ENCODE measurements at regions not wholly inside any gene's neighbourhood (a gene's known extent, or its start where the extent isn't known, plus 50 kb on each side); places are given as distances from the start of the nearest gene placed in this dataset.

- Histone ChIP-seq H3K27ac (ENCODE audit: low read depth, low read length) (no peak overlapping the region), H2AFZ (ENCODE audit: low read depth, low read length, poor library complexity, severe bottlenecking) (no peak overlapping the region), H3K9me3 (ENCODE audit: control insufficient read depth in 1 of 2, insufficient read depth in 1 of 2, low read depth in 1 of 2, low read length in 2 of 2) (no peaks in the 10 kb centered on the region; a peak in 1 of 4 replicates), H4K20me1 (ENCODE audit: insufficient read depth) (no peaks in the 10 kb centered on the region), H3K27me3 (ENCODE audit: insufficient read depth, low read length) (no peaks in the 10 kb centered on the region), H3K79me2 (ENCODE audit: insufficient read depth, low read length) (no peaks in the 10 kb centered on the region), H3K4me2 (ENCODE audit: low read length) (no peak overlapping the region), H3K4me1 (ENCODE audit: control insufficient read depth in 1 of 2, insufficient read depth in 2 of 2, low read length in 2 of 2) (no peaks in the 10 kb centered on the region), H3K9ac (ENCODE audit: low read length) (no peak overlapping the region), H3K36me3 (ENCODE audit: control insufficient read depth in 1 of 2, insufficient read depth in 2 of 2, low read length in 2 of 2) (no peaks in the 10 kb centered on the region), H3K9me2 (ENCODE audit: insufficient read depth) (no peaks in the 10 kb centered on the region), H3K4me3 (replicated peaks in 1 of 2; ENCODE audit: low read depth in 1 of 2, low read length in 2 of 2) (no peak overlapping the region)
- BruUV-seq (replicated peaks): no TSS peak
- intact Hi-C loops (cut with micrococcal nuclease): no loop called here
- CTCF ChIA-PET: no interaction called here
- no peak for ATAC-seq
- TF ChIP-seq, protein P1, sequence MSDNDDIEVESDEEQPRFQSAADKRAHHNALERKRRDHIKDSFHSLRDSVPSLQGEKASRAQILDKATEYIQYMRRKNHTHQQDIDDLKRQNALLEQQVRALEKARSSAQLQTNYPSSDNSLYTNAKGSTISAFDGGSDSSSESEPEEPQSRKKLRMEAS (IDR thresholded peaks at IDR 0.05): no peak
- TF ChIP-seq CEBPB (IDR thresholded peaks at IDR 0.05; ENCODE audit: low read depth) (no peak), EZH2phosphoT487 (IDR thresholded peaks at IDR 0.05; ENCODE audit: borderline replicate concordance) (no peak), FOSL1 (IDR thresholded peaks at IDR 0.05; ENCODE audit: low read depth) (no peak), ATF3 (IDR thresholded peaks at IDR 0.05) (no peak), ZNF274 (IDR thresholded peaks at IDR 0.05; ENCODE audit: low read depth, low read length) (no peak), EGR1 (IDR thresholded peaks at IDR 0.05; ENCODE audit: low read depth) (no peak), ELF1 (IDR thresholded peaks at IDR 0.05; ENCODE audit: borderline replicate concordance, low read depth) (no peak), EZH2 (IDR thresholded peaks at IDR 0.05) (no peak), SIN3A (IDR thresholded peaks at IDR 0.05; ENCODE audit: low read depth) (no peak), CTCF (IDR thresholded peaks at IDR 0.05 in 2 of 3, conservative IDR thresholded peaks at IDR 0.05 in 1 of 3; ENCODE audit: borderline replicate concordance in 1 of 3, insufficient read depth in 1 of 3, low read depth in 2 of 3, low read length in 2 of 3) (no peak), JUND (IDR thresholded peaks at IDR 0.05) (no peak), POLR2A (IDR thresholded peaks at IDR 0.05; ENCODE audit: borderline replicate concordance, extremely low read depth, insufficient read depth, insufficient read length) (no peak), SP1 (IDR thresholded peaks at IDR 0.05; ENCODE audit: low read depth) (no peak), RAD21 (IDR thresholded peaks at IDR 0.05; ENCODE audit: low read depth) (no peak), YY1 (IDR thresholded peaks at IDR 0.05; ENCODE audit: extremely low read depth, insufficient replicate concordance, low read depth, low read length) (no peak)
- POLR2A ChIA-PET: no interaction called here
- DNase-seq (ENCODE audit: low read depth, low spot score): no peak
- RAD21 ChIA-PET (ENCODE audit: low non-redundant PET in 1 of 2, low total read pairs in 2 of 2, uncharacterized antibody in 2 of 2, unreplicated experiment in 2 of 2): no interaction called here
Measured at GRCh38 chr22:48703265-48703941, 1124.3 kb downstream of the BRD1 start.
